Neuronal stem cell (in vitro differentiated cells): ENCODE measurements at regions not wholly inside any gene's neighbourhood (a gene's known extent, or its start where the extent isn't known, plus 50 kb on each side); places are given as distances from the start of the nearest gene placed in this dataset.

Experiments used
- DNase-seq: peaks from one replicate; pipeline ENCODE4 v3.0.0-alpha.2; 2013; ENCODE audit warnings: low spot score
- H2AFZ ChIP-seq: one replicate; pipeline ENCODE4 v1.6.1; 2013; ENCODE audit warnings: mild to moderate bottlenecking, low read length, inconsistent platforms
- H2AK5ac ChIP-seq: 2 replicates; pipeline ENCODE4 v1.6.1; 2013; ENCODE audit warnings: low read depth, mild to moderate bottlenecking, inconsistent platforms, low read length, moderate library complexity, mixed read lengths
- H2BK120ac ChIP-seq: 2 replicates; pipeline ENCODE4 v1.6.1; 2013; ENCODE audit warnings: low read depth, mild to moderate bottlenecking, inconsistent platforms, low read length, moderate library complexity, mixed read lengths
- H2BK12ac ChIP-seq: one replicate; pipeline ENCODE4 v1.6.1; 2013; ENCODE audit warnings: low read length, inconsistent platforms
- H2BK15ac ChIP-seq: 2 replicates; pipeline ENCODE4 v1.6.1; 2013; ENCODE audit warnings: mild to moderate bottlenecking, low read length, inconsistent platforms, mixed read lengths
- H2BK5ac ChIP-seq: one replicate; pipeline ENCODE4 v1.6.1; 2013; ENCODE audit warnings: inconsistent platforms, mild to moderate bottlenecking, low read length, moderate library complexity
- H3K14ac ChIP-seq: one replicate; pipeline ENCODE4 v1.6.1; 2013; ENCODE audit warnings: low read length, inconsistent platforms
- H3K18ac ChIP-seq: 2 replicates; pipeline ENCODE4 v1.6.1; 2013; ENCODE audit warnings: low read length, inconsistent platforms
- H3K23ac ChIP-seq: 2 replicates; pipeline ENCODE4 v1.6.1; 2013; ENCODE audit warnings: low read depth, mild to moderate bottlenecking, mixed read lengths, low read length, inconsistent platforms; ENCODE audit not compliant: poor library complexity
- H3K27ac ChIP-seq: replicated peaks from 3 replicates; pipeline ENCODE4 v1.5.1; 2013; ENCODE audit warnings: low read length, inconsistent platforms
- H3K27me3 ChIP-seq, 3 experiments: 2 replicates each; pipeline ENCODE4 v1.6.1; 2013; ENCODE audit warnings: low read length in 3 of 3, mild to moderate bottlenecking in 2 of 3, inconsistent platforms in 1 of 3, low read depth in 1 of 3, mixed read lengths in 1 of 3, moderate library complexity in 1 of 3; ENCODE audit not compliant: control insufficient read depth in 3 of 3, insufficient read depth in 3 of 3
- H3K36me3 ChIP-seq, 2 donors: replicated peaks in 1 of 2; 2 replicates each; pipeline ENCODE4 v1.6.1; 2013; ENCODE audit warnings: low read length in 2 of 2; ENCODE audit not compliant: control insufficient read depth in 2 of 2, insufficient read depth in 2 of 2
- H3K4ac ChIP-seq: 2 replicates; pipeline ENCODE4 v1.6.1; 2013; ENCODE audit warnings: inconsistent platforms, mild to moderate bottlenecking, low read length, moderate library complexity
- H3K4me1 ChIP-seq, 2 donors: 1 replicate in 1 of 2; 2 replicates in 1 of 2; pipeline ENCODE4 v1.6.1; 2013; ENCODE audit warnings: low read length in 2 of 2, low read depth in 1 of 2; ENCODE audit not compliant: control insufficient read depth in 2 of 2, insufficient read depth in 1 of 2
- H3K4me2 ChIP-seq: one replicate; pipeline ENCODE4 v1.6.1; 2013; ENCODE audit warnings: mild to moderate bottlenecking, low read length, inconsistent platforms; ENCODE audit not compliant: insufficient read depth, poor library complexity, severe bottlenecking
- H3K4me3 ChIP-seq, 2 donors: 2 replicates each; pipeline ENCODE4 v1.5.1; 2013; ENCODE audit warnings: low read length in 2 of 2, mild to moderate bottlenecking in 2 of 2, inconsistent platforms in 1 of 2, moderate library complexity in 1 of 2
- H3K79me1 ChIP-seq: one replicate; pipeline ENCODE4 v1.6.1; 2013; ENCODE audit warnings: low read depth, mild to moderate bottlenecking, inconsistent platforms, low read length, moderate library complexity
- H3K9ac ChIP-seq: one replicate; pipeline ENCODE4 v1.6.1; 2013; ENCODE audit warnings: mild to moderate bottlenecking, low read depth, low read length, inconsistent platforms; ENCODE audit not compliant: poor library complexity
- H3K9me3 ChIP-seq, 2 donors: replicated peaks in 1 of 2; 2 replicates each; pipeline versions ENCODE3 to v1.6.1; 2013; ENCODE audit warnings: low read length in 2 of 2, mild to moderate bottlenecking in 2 of 2, inconsistent platforms in 1 of 2, low read depth in 1 of 2, mixed read lengths in 1 of 2, moderate library complexity in 1 of 2; ENCODE audit not compliant: control insufficient read depth in 2 of 2, insufficient read depth in 1 of 2
- H4K8ac ChIP-seq: one replicate; pipeline ENCODE4 v1.6.1; 2013; ENCODE audit warnings: low read depth, mild to moderate bottlenecking, inconsistent platforms, low read length, moderate library complexity
- H4K91ac ChIP-seq: one replicate; pipeline ENCODE4 v1.6.1; 2013; ENCODE audit warnings: low read length, low read depth, mild to moderate bottlenecking, inconsistent platforms; ENCODE audit not compliant: poor library complexity
- WGBS, 2 donors: extraction: QIAGEN DNeasy Blood & Tissue Kit; methylation state at CpG; one replicate each; pipeline ENCODE4 v1.1.7; 2013; ENCODE audit warnings: missing lambda C conversion rate in 2 of 2, mixed read lengths in 1 of 2; ENCODE audit not compliant: insufficient read length in 2 of 2, insufficient replicate concordance in 1 of 2; ENCODE audit errors: extremely low coverage in 2 of 2; 5-methylcytosine and 5-hydroxymethylcytosine counted together

- no peaks in the 10 kb centered on the region for H3K79me1 ChIP-seq
- H3K27me3 ChIP-seq = peaks cover 0 to 11% (median 0%) of the 10 kb centered on the region in 3 experiments
- H4K91ac ChIP-seq = no peak overlapping the region
- no peak overlapping the region for H2BK12ac ChIP-seq
- H2AFZ ChIP-seq = no peak overlapping the region
- no peaks in the 10 kb centered on the region for H3K9me3 ChIP-seq
- H2BK15ac ChIP-seq = no peak overlapping the region
- no peak overlapping the region for H2BK5ac ChIP-seq
- H3K4ac ChIP-seq = no peak overlapping the region
- DNase-seq = no peak
- H3K4me2 ChIP-seq = no peak overlapping the region
- no peak overlapping the region for H3K23ac ChIP-seq
- H3K36me3 ChIP-seq = no peaks in the 10 kb centered on the region
- WGBS, 2 donors = no CpG with 5 or more reads among the region's 10 CpGs
- no peak overlapping the region for H3K27ac ChIP-seq
- H3K4me3 ChIP-seq = no peak overlapping the region
- peaks cover 0 to 11% of the 10 kb centered on the region in 2 donors for H3K4me1 ChIP-seq
- H2AK5ac ChIP-seq = no peak overlapping the region
- no peak overlapping the region for H3K14ac ChIP-seq
- H4K8ac ChIP-seq = no peak overlapping the region
- no peak overlapping the region for H3K9ac ChIP-seq
- peak overlapping the region; percentile 3 for H3K18ac ChIP-seq
- no peak overlapping the region for H2BK120ac ChIP-seq
Measured at GRCh38 chr11:131300439-131300717, 70.0 kb upstream of the NTM start.

- no peaks in the 10 kb centered on the region for H3K36me3 ChIP-seq
- H3K9me3 ChIP-seq = no peaks in the 10 kb centered on the region
- no peak overlapping the region for H3K4me3 ChIP-seq
- H3K4me2 ChIP-seq = no peak overlapping the region
- no peak overlapping the region for H2AK5ac ChIP-seq
- H2BK5ac ChIP-seq = no peak overlapping the region
- H3K4me1 ChIP-seq = peaks cover 0 to 11% of the 10 kb centered on the region in 2 donors
- no peaks in the 10 kb centered on the region for H3K79me1 ChIP-seq
- no peak overlapping the region for H2AFZ ChIP-seq
- H3K14ac ChIP-seq = no peak overlapping the region
- no peak overlapping the region for H3K23ac ChIP-seq
- no peak overlapping the region for H2BK15ac ChIP-seq
- no peak overlapping the region for H4K8ac ChIP-seq
- H3K18ac ChIP-seq = no peak overlapping the region
- peaks cover 0 to 11% (median 0%) of the 10 kb centered on the region in 3 experiments for H3K27me3 ChIP-seq
- no peak overlapping the region for H2BK120ac ChIP-seq
- no peak overlapping the region for H3K27ac ChIP-seq
- WGBS, 2 donors = no CpG with 5 or more reads among the region's 5 CpGs
- no peak for DNase-seq
- H3K9ac ChIP-seq = no peak overlapping the region
- no peak overlapping the region for H3K4ac ChIP-seq
- no peak overlapping the region for H4K91ac ChIP-seq
- H2BK12ac ChIP-seq = no peak overlapping the region
Measured at GRCh38 chr11:131301306-131301705, 69.1 kb upstream of the NTM start.

GRCh38 chr11:131302836-131303235 is 67.6 kb upstream of the NTM start:
- Histone ChIP-seq H3K36me3 (no peaks in the 10 kb centered on the region), H3K9ac (no peak overlapping the region), H3K23ac (no peak overlapping the region), H2AK5ac (no peak overlapping the region), H3K79me1 (no peaks in the 10 kb centered on the region), H3K4me1 (peaks cover 0 to 9% of the 10 kb centered on the region in 2 donors), H2BK12ac (no peak overlapping the region), H3K4me2 (no peak overlapping the region), H4K8ac (no peak overlapping the region), H3K14ac (no peak overlapping the region), H2AFZ (no peak overlapping the region), H3K27ac (no peak overlapping the region), H2BK5ac (no peak overlapping the region), H3K27me3 (peaks cover 0 to 6% (median 0%) of the 10 kb centered on the region in 3 experiments), H3K4me3 (no peak overlapping the region), H2BK120ac (no peak overlapping the region), H3K9me3 (no peaks in the 10 kb centered on the region), H2BK15ac (no peak overlapping the region), H3K4ac (no peak overlapping the region), H4K91ac (no peak overlapping the region), H3K18ac (no peak overlapping the region)
- no peak for DNase-seq
- WGBS, 2 donors = no CpG with 5 or more reads among the region's 1 CpG

GRCh38 chr11:131303611-131304119 is 66.8 kb upstream of the NTM start:
- Histone ChIP-seq H4K91ac (no peak overlapping the region), H3K14ac (no peak overlapping the region), H2AK5ac (no peak overlapping the region), H3K9ac (no peak overlapping the region), H3K23ac (no peak overlapping the region), H2BK15ac (no peak overlapping the region), H3K18ac (no peak overlapping the region), H3K4ac (no peak overlapping the region), H3K4me2 (no peak overlapping the region), H2BK120ac (no peak overlapping the region), H2BK12ac (no peak overlapping the region), H3K27me3 (peaks cover 0 to 5% (median 0%) of the 10 kb centered on the region in 3 experiments), H4K8ac (no peak overlapping the region), H3K27ac (no peak overlapping the region), H3K9me3 (no peaks in the 10 kb centered on the region), H3K79me1 (no peaks in the 10 kb centered on the region), H3K36me3 (no peaks in the 10 kb centered on the region), H2BK5ac (no peak overlapping the region), H3K4me3 (no peak overlapping the region), H3K4me1 (peaks cover 0 to 9% of the 10 kb centered on the region in 2 donors), H2AFZ (no peak overlapping the region)
- DNase-seq = no peak
- WGBS, 2 donors = no CpG with 5 or more reads among the region's 5 CpGs
